Astrocyte (in vitro differentiated cells and primary cell): ENCODE measurements at regions not wholly inside any gene's neighbourhood (a gene's known extent, or its start where the extent isn't known, plus 50 kb on each side); places are given as distances from the start of the nearest gene placed in this dataset.

Experiments used
- DNase-seq: peaks from one replicate; pipeline ENCODE4 v3.0.0-alpha.2; 2010; ENCODE audit warnings: low read depth
- FAIRE-seq: peaks from 2 replicates; lab custom pipeline; 2011; peaks lifted over from hg19 to GRCh38; lab: Jason Lieb, UNC
- H2AFZ ChIP-seq: 2 replicates; pipeline ENCODE4 v1.6.0; 2012; ENCODE audit warnings: low read depth, low read length, inconsistent platforms
- H3K27ac ChIP-seq: 2 replicates; pipeline ENCODE4 v1.5.1; 2011; ENCODE audit warnings: low read depth, low read length, inconsistent platforms
- H3K27me3 ChIP-seq: 2 replicates; pipeline ENCODE4 v1.6.0; 2011; ENCODE audit warnings: low read length, inconsistent platforms; ENCODE audit not compliant: insufficient read depth
- H3K36me3 ChIP-seq: 2 replicates; pipeline ENCODE4 v1.5.1; 2011; ENCODE audit warnings: low read length, inconsistent platforms; ENCODE audit not compliant: insufficient read depth
- H3K4me1 ChIP-seq: 2 replicates; pipeline ENCODE4 v1.5.1; 2011; ENCODE audit warnings: low read length, inconsistent platforms; ENCODE audit not compliant: insufficient read depth
- H3K4me2 ChIP-seq: 2 replicates; pipeline ENCODE4 v1.6.0; 2012; ENCODE audit warnings: low read length, inconsistent platforms
- H3K4me3 ChIP-seq: 2 replicates; pipeline ENCODE4 v1.5.1; 2011; ENCODE audit warnings: low read depth, mild to moderate bottlenecking, low read length, inconsistent platforms; ENCODE audit not compliant: insufficient read depth
- H3K79me2 ChIP-seq: 2 replicates; pipeline ENCODE4 v1.6.0; 2012; ENCODE audit warnings: mild to moderate bottlenecking, low read length, inconsistent platforms; ENCODE audit not compliant: insufficient read depth
- H3K9ac ChIP-seq: 2 replicates; pipeline ENCODE4 v1.6.0; 2012; ENCODE audit warnings: mild to moderate bottlenecking, low read length, inconsistent platforms
- H3K9me3 ChIP-seq: 2 replicates; pipeline ENCODE4 v1.5.1; 2012; ENCODE audit warnings: low read depth, mild to moderate bottlenecking, low read length, inconsistent platforms; ENCODE audit not compliant: insufficient read depth
- H4K20me1 ChIP-seq: 2 replicates; pipeline ENCODE4 v1.6.0; 2012; ENCODE audit warnings: low read length, inconsistent platforms; ENCODE audit not compliant: insufficient read depth
- H3K27ac Mint-ChIP-seq: one replicate; pipeline ENCODE4 v1.8.0; 2021; ENCODE audit warnings: mild to moderate bottlenecking, mixed read lengths; ENCODE audit not compliant: unreplicated experiment
- H3K27me3 Mint-ChIP-seq: one replicate; pipeline ENCODE4 v1.8.0; 2021; ENCODE audit warnings: low read depth, mixed read lengths; ENCODE audit not compliant: unreplicated experiment
- H3K36me3 Mint-ChIP-seq: one replicate; pipeline ENCODE4 v1.8.0; 2021; ENCODE audit warnings: low read depth, mixed read lengths; ENCODE audit not compliant: unreplicated experiment
- H3K4me1 Mint-ChIP-seq: one replicate; pipeline ENCODE4 v1.8.0; 2021; ENCODE audit warnings: low read depth, mixed read lengths; ENCODE audit not compliant: unreplicated experiment
- H3K4me3 Mint-ChIP-seq: one replicate; pipeline ENCODE4 v1.8.0; 2021; ENCODE audit warnings: mild to moderate bottlenecking, moderate library complexity, mixed read lengths; ENCODE audit not compliant: unreplicated experiment
- H3K9me3 Mint-ChIP-seq: one replicate; pipeline ENCODE4 v1.8.0; 2021; ENCODE audit warnings: mild to moderate bottlenecking, mixed read lengths; ENCODE audit not compliant: unreplicated experiment
- EZH2 ChIP-seq: IDR thresholded peaks from 2 replicates; pipeline ENCODE4 v1.6.1; 2012; ENCODE audit warnings: mild to moderate bottlenecking, low read length, inconsistent platforms; ENCODE audit not compliant: insufficient read depth
- TF ChIP-seq, protein P1 (sequence below): IDR thresholded peaks from 2 replicates; pipeline ENCODE4 v1.5.1; 2011; ENCODE audit warnings: low read depth, mild to moderate bottlenecking, inconsistent platforms, low read length, moderate library complexity; ENCODE audit not compliant: insufficient read depth

DNA sequence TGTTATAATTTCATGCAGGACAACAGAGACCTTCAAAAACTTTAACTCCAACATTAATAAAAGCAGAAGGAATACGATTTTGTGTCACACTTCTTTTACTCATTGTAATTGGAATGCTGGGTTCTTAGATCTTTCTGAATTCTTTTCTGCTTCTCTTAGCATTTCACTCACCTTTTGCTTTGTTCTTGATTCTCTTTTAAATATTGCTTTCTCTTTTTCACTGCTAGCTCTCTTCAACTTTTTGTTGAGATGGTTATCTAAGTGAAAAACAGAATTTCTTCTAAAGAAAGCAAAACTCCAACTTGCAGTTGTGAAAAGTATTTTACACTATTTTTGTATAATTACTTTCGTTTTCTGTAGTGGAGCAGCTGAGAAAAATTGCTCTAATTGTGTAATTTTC is 212.6 kb upstream of the KIF2A start:
- H3K36me3 ChIP-seq, result no peaks in the 10 kb centered on the region
- no peak overlapping the region for H3K27ac ChIP-seq
- H3K4me2 ChIP-seq, result peak overlapping the region; percentile 57
- no peaks in the 10 kb centered on the region for H4K20me1 ChIP-seq
- H3K9ac ChIP-seq, result no peak overlapping the region
- Mint-ChIP-seq H3K4me3 (no peak overlapping the region), H3K27ac (no peak overlapping the region), H3K36me3 (no peaks in the 10 kb centered on the region), H3K4me1 (peaks cover 3% of the 10 kb centered on the region), H3K9me3 (no peaks in the 10 kb centered on the region), H3K27me3 (peaks cover 2% of the 10 kb centered on the region)
- no peaks in the 10 kb centered on the region for H3K9me3 ChIP-seq
- H3K4me3 ChIP-seq, result no peak overlapping the region
- no peak overlapping the region for H2AFZ ChIP-seq
- H3K79me2 ChIP-seq, result no peaks in the 10 kb centered on the region
- FAIRE-seq (no peak), DNase-seq (no peak)
- H3K4me1 ChIP-seq, result peaks cover 4% of the 10 kb centered on the region
- no peaks in the 10 kb centered on the region for H3K27me3 ChIP-seq
- TF ChIP-seq, protein P1, sequence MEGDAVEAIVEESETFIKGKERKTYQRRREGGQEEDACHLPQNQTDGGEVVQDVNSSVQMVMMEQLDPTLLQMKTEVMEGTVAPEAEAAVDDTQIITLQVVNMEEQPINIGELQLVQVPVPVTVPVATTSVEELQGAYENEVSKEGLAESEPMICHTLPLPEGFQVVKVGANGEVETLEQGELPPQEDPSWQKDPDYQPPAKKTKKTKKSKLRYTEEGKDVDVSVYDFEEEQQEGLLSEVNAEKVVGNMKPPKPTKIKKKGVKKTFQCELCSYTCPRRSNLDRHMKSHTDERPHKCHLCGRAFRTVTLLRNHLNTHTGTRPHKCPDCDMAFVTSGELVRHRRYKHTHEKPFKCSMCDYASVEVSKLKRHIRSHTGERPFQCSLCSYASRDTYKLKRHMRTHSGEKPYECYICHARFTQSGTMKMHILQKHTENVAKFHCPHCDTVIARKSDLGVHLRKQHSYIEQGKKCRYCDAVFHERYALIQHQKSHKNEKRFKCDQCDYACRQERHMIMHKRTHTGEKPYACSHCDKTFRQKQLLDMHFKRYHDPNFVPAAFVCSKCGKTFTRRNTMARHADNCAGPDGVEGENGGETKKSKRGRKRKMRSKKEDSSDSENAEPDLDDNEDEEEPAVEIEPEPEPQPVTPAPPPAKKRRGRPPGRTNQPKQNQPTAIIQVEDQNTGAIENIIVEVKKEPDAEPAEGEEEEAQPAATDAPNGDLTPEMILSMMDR, result no peak
- TF ChIP-seq EZH2, result no peak

DNA sequence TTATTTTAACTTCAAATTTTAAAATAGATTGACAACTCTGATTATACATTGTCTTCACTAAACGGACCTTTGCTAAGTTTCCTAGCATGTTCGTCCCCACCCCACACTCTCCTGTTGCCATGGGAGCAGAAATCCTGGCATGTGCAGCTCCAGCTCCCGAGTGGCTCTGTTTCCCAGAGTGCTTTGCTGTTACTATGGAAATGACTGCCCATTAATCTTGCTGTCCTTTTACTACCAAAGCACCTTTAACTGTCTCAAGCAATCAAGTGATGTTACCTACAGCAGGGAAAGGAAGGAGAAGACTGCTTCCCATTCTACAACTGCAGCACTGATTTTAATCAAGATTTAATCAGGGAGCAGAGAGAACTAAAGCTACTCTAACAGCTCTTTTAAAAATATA is 212.0 kb upstream of the KIF2A start:
- Mint-ChIP-seq H3K4me1 (peaks cover 3% of the 10 kb centered on the region), H3K9me3 (no peaks in the 10 kb centered on the region), H3K27me3 (peaks cover 2% of the 10 kb centered on the region), H3K36me3 (no peaks in the 10 kb centered on the region), H3K27ac (no peak overlapping the region), H3K4me3 (no peak overlapping the region)
- no peak for TF ChIP-seq EZH2
- TF ChIP-seq, protein P1, result no peak
- Histone ChIP-seq H3K4me2 (peak overlapping the region; percentile 57), H3K9ac (no peak overlapping the region), H3K4me3 (peak overlapping the region; percentile 8), H3K27ac (no peak overlapping the region), H3K27me3 (no peaks in the 10 kb centered on the region), H4K20me1 (no peaks in the 10 kb centered on the region), H3K36me3 (no peaks in the 10 kb centered on the region), H3K9me3 (no peaks in the 10 kb centered on the region), H2AFZ (peak overlapping the region; percentile 57), H3K79me2 (no peaks in the 10 kb centered on the region), H3K4me1 (peaks cover 4% of the 10 kb centered on the region)
- FAIRE-seq, result no peak
- DNase-seq, result peak; percentile 60

DNA sequence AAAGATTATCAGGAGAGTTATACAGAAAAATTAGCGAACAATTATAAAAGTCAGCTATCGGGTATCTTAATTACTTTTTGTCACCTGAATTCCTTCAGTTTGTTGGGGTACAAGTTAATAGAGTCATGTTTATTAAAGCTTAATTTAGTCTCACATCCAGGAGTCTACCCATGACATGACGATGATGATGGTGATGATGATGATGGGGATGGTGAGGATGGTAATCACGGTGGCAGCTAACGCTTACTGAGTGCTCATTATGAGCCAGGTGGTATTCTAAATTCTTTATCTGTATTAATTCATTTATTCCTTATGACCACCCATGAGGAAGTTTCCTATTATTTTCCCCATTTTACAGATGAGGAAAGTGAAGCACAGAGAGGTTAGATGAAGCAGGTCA is 208.6 kb upstream of the KIF2A start:
- H3K27me3 ChIP-seq, result no peaks in the 10 kb centered on the region
- FAIRE-seq, result no peak
- no peaks in the 10 kb centered on the region for H4K20me1 ChIP-seq
- H3K4me3 Mint-ChIP-seq, result no peak overlapping the region
- TF ChIP-seq, protein P1, result no peak
- no peak for TF ChIP-seq EZH2
- no peaks in the 10 kb centered on the region for H3K36me3 Mint-ChIP-seq
- no peak overlapping the region for H3K27ac Mint-ChIP-seq
- H3K9ac ChIP-seq, result no peak overlapping the region
- H3K27me3 Mint-ChIP-seq, result peaks cover 7% of the 10 kb centered on the region
- H3K4me1 ChIP-seq, result peaks cover 4% of the 10 kb centered on the region
- no peaks in the 10 kb centered on the region for H3K36me3 ChIP-seq
- no peaks in the 10 kb centered on the region for H3K9me3 Mint-ChIP-seq
- no peak overlapping the region for H3K27ac ChIP-seq
- H3K79me2 ChIP-seq, result no peaks in the 10 kb centered on the region
- no peaks in the 10 kb centered on the region for H3K9me3 ChIP-seq
- H3K4me3 ChIP-seq, result no peak overlapping the region
- no peak overlapping the region for H2AFZ ChIP-seq
- no peak for DNase-seq
- peaks cover 3% of the 10 kb centered on the region for H3K4me1 Mint-ChIP-seq
- H3K4me2 ChIP-seq, result no peak overlapping the region
